Smooth muscle cell (in vitro differentiated cells): ENCODE measurements at regions not wholly inside any gene's neighbourhood (a gene's known extent, or its start where the extent isn't known, plus 50 kb on each side); places are given as distances from the start of the nearest gene placed in this dataset.

ENCODE experiments used
- DNase-seq: peaks from one replicate; lab custom pipeline; 2025; ENCODE audit not compliant: unreplicated experiment; lab: John Stamatoyannopoulos, UW
- H2AFZ ChIP-seq: fragments of 200-600 bp; sonication (generic); 2 replicates; pipeline ENCODE4 v1.6.0; 2016; ENCODE audit warnings: antibody characterized with exemption, low read depth, mild to moderate bottlenecking
- H3F3A ChIP-seq: fragments of 200-600 bp; sonication (generic); 2 replicates; pipeline ENCODE4 v1.6.0; 2017; ENCODE audit warnings: antibody characterized with exemption, low read depth
- H3K27ac ChIP-seq: fragments of 200-600 bp; sonication (generic); 2 replicates; pipeline ENCODE4 v1.5.1; 2016; ENCODE audit warnings: low read depth, mild to moderate bottlenecking
- H3K27me3 ChIP-seq: fragments of 200-600 bp; sonication (generic); 2 replicates; pipeline ENCODE4 v1.6.1; 2016; ENCODE audit warnings: low read depth, mild to moderate bottlenecking
- H3K36me3 ChIP-seq: fragments of 200-600 bp; sonication (generic); 2 replicates; pipeline ENCODE4 v1.5.1; 2016; ENCODE audit warnings: low read depth
- H3K4me1 ChIP-seq: fragments of 200-600 bp; sonication (generic); 2 replicates; pipeline ENCODE4 v1.5.1; 2016; ENCODE audit warnings: low read depth
- H3K4me2 ChIP-seq: fragments of 200-600 bp; sonication (generic); 2 replicates; pipeline ENCODE4 v1.6.0; 2016; ENCODE audit warnings: mild to moderate bottlenecking
- H3K4me3 ChIP-seq: fragments of 200-600 bp; sonication (generic); 2 replicates; pipeline ENCODE4 v1.5.1; 2016; ENCODE audit warnings: mild to moderate bottlenecking
- H3K79me2 ChIP-seq: fragments of 200-600 bp; sonication (generic); 2 replicates; pipeline ENCODE4 v1.6.0; 2016; ENCODE audit warnings: low read depth, mild to moderate bottlenecking
- H3K9ac ChIP-seq: fragments of 200-600 bp; sonication (generic); 2 replicates; pipeline ENCODE4 v1.6.0; 2016; ENCODE audit warnings: low read depth
- H3K9me3 ChIP-seq: fragments of 200-600 bp; sonication (generic); replicated peaks from 2 replicates; pipeline ENCODE4 v1.5.1; 2016; ENCODE audit warnings: low read depth
- H4K20me1 ChIP-seq: fragments of 200-600 bp; sonication (generic); 2 replicates; pipeline ENCODE4 v1.6.0; 2016; ENCODE audit warnings: low read depth
- CTCF ChIP-seq: fragments of 200-600 bp; sonication (generic); IDR thresholded peaks from 2 replicates; pipeline ENCODE4 v1.5.1; 2017; ENCODE audit warnings: borderline replicate concordance, mild to moderate bottlenecking, antibody characterized with exemption; ENCODE audit not compliant: insufficient read depth, poor library complexity, severe bottlenecking
- whole genome bisulfite sequencing: methylation state at CpG from one replicate; pipeline ENCODE4 v1.1.7; 2016; ENCODE audit warnings: low lambda C conversion rate; 5-methylcytosine and 5-hydroxymethylcytosine counted together

- H4K20me1 ChIP-seq: no peaks in the 10 kb centered on the region
- no peak overlapping the region for H3K9ac ChIP-seq
- H3F3A ChIP-seq: no peaks in the 10 kb centered on the region
- no peaks in the 10 kb centered on the region for H3K36me3 ChIP-seq
- no peaks in the 10 kb centered on the region for H3K9me3 ChIP-seq
- H3K4me2 ChIP-seq: no peak overlapping the region
- H3K79me2 ChIP-seq: no peaks in the 10 kb centered on the region
- WGBS: 96% methylated on average over 13 of the region's 13 CpGs
- H3K27me3 ChIP-seq: no peaks in the 10 kb centered on the region
- no peak overlapping the region for H3K27ac ChIP-seq
- no peak for TF ChIP-seq CTCF
- H3K4me3 ChIP-seq: no peak overlapping the region
- no peak overlapping the region for H2AFZ ChIP-seq
- no peak for DNase-seq
- no peaks in the 10 kb centered on the region for H3K4me1 ChIP-seq
Measured at GRCh38 chr12:114876968-114877680, 193.1 kb upstream of the TBX3 start.

- no peak for DNase-seq
- Histone ChIP-seq H3K9me3 (no peaks in the 10 kb centered on the region), H3K36me3 (no peaks in the 10 kb centered on the region), H3K79me2 (no peaks in the 10 kb centered on the region), H3K4me3 (no peak overlapping the region), H3K4me2 (no peak overlapping the region), H3K27me3 (no peaks in the 10 kb centered on the region), H3F3A (no peaks in the 10 kb centered on the region), H4K20me1 (no peaks in the 10 kb centered on the region), H3K27ac (no peak overlapping the region), H2AFZ (no peak overlapping the region), H3K9ac (no peak overlapping the region), H3K4me1 (no peaks in the 10 kb centered on the region)
- TF ChIP-seq CTCF: no peak
- WGBS: 86% methylated on average over 7 of the region's 7 CpGs
Measured at GRCh38 chr12:114875313-114875712, 191.3 kb upstream of the TBX3 start.

GRCh38 chr12:114873656-114874055 is 189.7 kb upstream of the TBX3 start:
- no peaks in the 10 kb centered on the region for H3K27me3 ChIP-seq

More at GRCh38 chr12:114873656-114874055, 189.7 kb upstream of the TBX3 start:
- Histone ChIP-seq H3K4me1 (peaks cover 3% of the 10 kb centered on the region), H4K20me1 (no peaks in the 10 kb centered on the region), H3K27ac (no peak overlapping the region), H3K36me3 (no peaks in the 10 kb centered on the region), H3K4me2 (no peak overlapping the region), H3K9ac (no peak overlapping the region), H3K4me3 (no peak overlapping the region), H2AFZ (no peak overlapping the region), H3F3A (peaks cover 9% of the 10 kb centered on the region), H3K9me3 (no peaks in the 10 kb centered on the region), H3K79me2 (no peaks in the 10 kb centered on the region)
- no peak for TF ChIP-seq CTCF
- no peak for DNase-seq
- WGBS: 98% methylated on average over 10 of the region's 10 CpGs
